Peyer's patch (tissue), 4 donors: ENCODE measurements at regions not wholly inside any gene's neighbourhood (a gene's known extent, or its start where the extent isn't known, plus 50 kb on each side); places are given as distances from the start of the nearest gene placed in this dataset.

Source experiments
- POLR2A ChIP-seq, 2 donors: fragments of 450-650 bp; IDR thresholded peaks; one replicate each; pipeline ENCODE4 v1.5.1; 2017; ENCODE audit warnings: antibody characterized with exemption in 2 of 2, mild to moderate bottlenecking in 2 of 2, moderate library complexity in 2 of 2
- TF ChIP-seq, protein P1 (sequence below), 6 experiments: fragments of 450-650 bp in 4 of 6; fragments of 200-600 bp in 2 of 6; sonication (generic) in 1 of 6; IDR thresholded peaks; one replicate each; pipeline ENCODE4 v1.5.1; 2017 to 2019; ENCODE audit warnings: antibody characterized with exemption in 6 of 6, mild to moderate bottlenecking in 3 of 6, moderate library complexity in 1 of 6

- TF ChIP-seq POLR2A (IDR thresholded peaks at IDR 0.05), result no peak
- TF ChIP-seq, protein P1, sequence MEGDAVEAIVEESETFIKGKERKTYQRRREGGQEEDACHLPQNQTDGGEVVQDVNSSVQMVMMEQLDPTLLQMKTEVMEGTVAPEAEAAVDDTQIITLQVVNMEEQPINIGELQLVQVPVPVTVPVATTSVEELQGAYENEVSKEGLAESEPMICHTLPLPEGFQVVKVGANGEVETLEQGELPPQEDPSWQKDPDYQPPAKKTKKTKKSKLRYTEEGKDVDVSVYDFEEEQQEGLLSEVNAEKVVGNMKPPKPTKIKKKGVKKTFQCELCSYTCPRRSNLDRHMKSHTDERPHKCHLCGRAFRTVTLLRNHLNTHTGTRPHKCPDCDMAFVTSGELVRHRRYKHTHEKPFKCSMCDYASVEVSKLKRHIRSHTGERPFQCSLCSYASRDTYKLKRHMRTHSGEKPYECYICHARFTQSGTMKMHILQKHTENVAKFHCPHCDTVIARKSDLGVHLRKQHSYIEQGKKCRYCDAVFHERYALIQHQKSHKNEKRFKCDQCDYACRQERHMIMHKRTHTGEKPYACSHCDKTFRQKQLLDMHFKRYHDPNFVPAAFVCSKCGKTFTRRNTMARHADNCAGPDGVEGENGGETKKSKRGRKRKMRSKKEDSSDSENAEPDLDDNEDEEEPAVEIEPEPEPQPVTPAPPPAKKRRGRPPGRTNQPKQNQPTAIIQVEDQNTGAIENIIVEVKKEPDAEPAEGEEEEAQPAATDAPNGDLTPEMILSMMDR (IDR thresholded peaks at IDR 0.05), result no peak
Measured at GRCh38 chr18:50456285-50456684, 81.4 kb downstream of the SKA1 start.
